SK-N-SH (cell line): ENCODE measurements at regions not wholly inside any gene's neighbourhood (a gene's known extent, or its start where the extent isn't known, plus 50 kb on each side); places are given as distances from the start of the nearest gene placed in this dataset.
"Not testable (repeated sequence)": the region's sequence is repeated elsewhere in the genome, so short reads cannot be mapped to it uniquely, and the experiment has no call there.

ENCODE experiments used
- CTCF ChIA-PET: fragments of 300-600, 350-600 bp; formaldehyde crosslinking; extraction: SDS; loops from one replicate; lab custom pipeline; 2021; lab: Yijun Ruan, JAX
- POLR2A ChIA-PET: fragments of 350-600 bp; sonication (Branson Sonifier 250); formaldehyde crosslinking; extraction: SDS; loops from one replicate; lab custom pipeline; 2020; ENCODE audit warnings: antibody characterized with exemption, inconsistent platforms; lab: Yijun Ruan, JAX
- DNase-seq: peaks from one replicate; pipeline ENCODE4 v3.0.0; 2012
- H2AFZ ChIP-seq: fragments of 200-600 bp; sonication (generic); 2 replicates; pipeline ENCODE4 v1.8.1; 2016; ENCODE audit warnings: antibody characterized with exemption, mild to moderate bottlenecking, low read depth
- H3F3A ChIP-seq: fragments of 200-600 bp; sonication (generic); replicated peaks from 2 replicates; pipeline ENCODE3; 2016; ENCODE audit warnings: antibody characterized with exemption, mild to moderate bottlenecking; ENCODE audit not compliant: insufficient read depth
- H3K27ac ChIP-seq, 2 experiments: fragments of 200-500 bp in 1 of 2; fragments of 200-600 bp in 1 of 2; sonication (Bioruptor generic) in 1 of 2; sonication (generic), shearing (Covaris generic) in 1 of 2; 2 replicates each; pipeline versions ENCODE4 v1.5.1 to v1.6.1; 2014 to 2016; ENCODE audit warnings: low read depth in 2 of 2, inconsistent platforms in 1 of 2, low read length in 1 of 2, mild to moderate bottlenecking in 1 of 2, mixed read lengths in 1 of 2
- H3K27me3 ChIP-seq: fragments of 200-600 bp; sonication (generic), shearing (Covaris generic); 2 replicates; pipeline ENCODE4 v1.6.1; 2016; ENCODE audit warnings: mixed run types; ENCODE audit not compliant: insufficient read depth
- H3K36me3 ChIP-seq, 2 experiments: fragments of 200-500 bp in 1 of 2; fragments of 200-600 bp in 1 of 2; sonication (Bioruptor generic) in 1 of 2; sonication (generic) in 1 of 2; replicated peaks in 1 of 2; 2 replicates each; pipeline versions ENCODE3 to v1.5.1; 2014 to 2016; ENCODE audit warnings: low read length in 1 of 2, mild to moderate bottlenecking in 1 of 2; ENCODE audit not compliant: insufficient read depth in 2 of 2, control insufficient read depth in 1 of 2
- H3K4me1 ChIP-seq, 2 experiments: fragments of 200-500 bp in 1 of 2; fragments of 200-600 bp in 1 of 2; sonication (Bioruptor generic) in 1 of 2; sonication (generic), shearing (Covaris generic) in 1 of 2; 2 replicates each; pipeline versions ENCODE4 v1.5.1 to v1.6.1; 2014 to 2016; ENCODE audit warnings: low read depth in 1 of 2, low read length in 1 of 2, mixed run types in 1 of 2; ENCODE audit not compliant: insufficient read depth in 2 of 2, control insufficient read depth in 1 of 2
- H3K4me2 ChIP-seq: fragments of 200-600 bp; sonication (generic), shearing (Covaris generic); 2 replicates; pipeline ENCODE4 v1.6.1; 2017; ENCODE audit warnings: mixed run types
- H3K4me3 ChIP-seq, 2 experiments: fragments of 200-500 bp in 1 of 2; fragments of 200-600 bp in 1 of 2; sonication (Bioruptor generic) in 1 of 2; sonication (generic), shearing (Covaris generic) in 1 of 2; 2 replicates each; pipeline versions ENCODE4 v1.5.1 to v1.8.1; 2014 to 2016; ENCODE audit warnings: low read depth in 2 of 2, inconsistent platforms in 1 of 2, low read length in 1 of 2, mild to moderate bottlenecking in 1 of 2, mixed read lengths in 1 of 2, moderate library complexity in 1 of 2
- H3K79me2 ChIP-seq: fragments of 200-600 bp; sonication (generic); 2 replicates; pipeline ENCODE4 v1.8.1; 2017; ENCODE audit warnings: mild to moderate bottlenecking; ENCODE audit not compliant: insufficient read depth
- H3K9ac ChIP-seq: fragments of 200-600 bp; sonication (generic); 2 replicates; pipeline ENCODE4 v1.6.1; 2017; ENCODE audit warnings: mixed run types
- H3K9me2 ChIP-seq: fragments of 200-600 bp; sonication (generic); 2 replicates; pipeline ENCODE4 v1.6.1; 2017; ENCODE audit warnings: mixed run types
- H3K9me3 ChIP-seq: fragments of 200-600 bp; sonication (generic); 2 replicates; pipeline ENCODE4 v1.6.1; 2017; ENCODE audit warnings: mixed run types, mild to moderate bottlenecking, moderate library complexity
- H4K20me1 ChIP-seq: fragments of 200-600 bp; sonication (generic); 2 replicates; pipeline ENCODE4 v1.6.1; 2017; ENCODE audit warnings: mild to moderate bottlenecking, mixed run types; ENCODE audit not compliant: insufficient read depth
- FOXJ3 ChIP-seq: sonication (generic); formaldehyde crosslinking; IDR thresholded peaks from 2 replicates; pipeline ENCODE4 v1.5.1; 2020; ENCODE audit warnings: mild to moderate bottlenecking, missing genetic modification reagents
- IRF3 ChIP-seq: fragments of 150-350 bp; IDR thresholded peaks from 2 replicates; pipeline ENCODE4 v1.6.1; 2016; ENCODE audit warnings: mild to moderate bottlenecking, low read depth, low read length
- MAX ChIP-seq: IDR thresholded peaks from 2 replicates; pipeline ENCODE4 v1.4.0; 2012; ENCODE audit warnings: low read depth
- NFIC ChIP-seq: IDR thresholded peaks from 2 replicates; pipeline ENCODE4 v1.4.0; 2012; ENCODE audit warnings: borderline replicate concordance
- NRF1 ChIP-seq: IDR thresholded peaks from 2 replicates; pipeline ENCODE4 v1.6.1; 2012; ENCODE audit warnings: low read depth, mild to moderate bottlenecking, low read length
- PBX3 ChIP-seq: IDR thresholded peaks from 2 replicates; pipeline ENCODE4; 2012
- POLR2AphosphoS5 ChIP-seq: IDR thresholded peaks from 2 replicates; pipeline ENCODE4 v1.6.1; 2012; ENCODE audit warnings: low read depth, low read length
- RAD21 ChIP-seq: IDR thresholded peaks from 2 replicates; pipeline ENCODE4 v1.6.1; 2012; ENCODE audit warnings: mild to moderate bottlenecking, low read length
- REST ChIP-seq: IDR thresholded peaks from 2 replicates; pipeline ENCODE4 v1.6.1; 2012; ENCODE audit warnings: mild to moderate bottlenecking, low read depth, low read length, moderate library complexity
- RXRA ChIP-seq: IDR thresholded peaks from 2 replicates; pipeline ENCODE4 v1.4.0; 2012; ENCODE audit warnings: low read depth, mild to moderate bottlenecking, borderline replicate concordance
- TEAD4 ChIP-seq: IDR thresholded peaks from 2 replicates; pipeline ENCODE4 v1.4.0; 2012; ENCODE audit warnings: mild to moderate bottlenecking, borderline replicate concordance; ENCODE audit not compliant: insufficient read depth
- WGBS: methylation state at CpG from one replicate; pipeline ENCODE4 v1.1.6; 2017; ENCODE audit warnings: low lambda C conversion rate; 5-methylcytosine and 5-hydroxymethylcytosine counted together

GRCh38 chr14:105617201-105617777 is 90.9 kb downstream of the TMEM121 start:
- ChIA-PET POLR2A (no interaction called here), CTCF (no interaction called here)
- Histone ChIP-seq H3K9me3 (no peaks in the 10 kb centered on the region), H3K27me3 (no peaks in the 10 kb centered on the region), H3K4me3 (no peak overlapping the region), H3K79me2 (no peaks in the 10 kb centered on the region), H2AFZ (no peak overlapping the region), H3K36me3 (no peaks in the 10 kb centered on the region), H4K20me1 (no peaks in the 10 kb centered on the region), H3K9ac (no peak overlapping the region), H3F3A (no peaks in the 10 kb centered on the region), H3K4me2 (no peak overlapping the region), H3K27ac (no peak overlapping the region), H3K9me2 (no peaks in the 10 kb centered on the region), H3K4me1 (no peaks in the 10 kb centered on the region; a peak in 1 of 4 replicates)
- DNase-seq = no peak
- TF ChIP-seq FOXJ3 (CRISPR knock-in tag) (no peak), TEAD4 (no peak), REST (no peak), IRF3 (no peak), RXRA (no peak), PBX3 (no peak), RAD21 (no peak), POLR2AphosphoS5 (no peak), MAX (no peak), NFIC (no peak), NRF1 (no peak)
- 13% methylated on average over 7 of the region's 7 CpGs for WGBS

- H3K4me1 ChIP-seq, H3K4me3 ChIP-seq, H3K9me3 ChIP-seq: not testable (repeated sequence)
Observed at GRCh38 chr14:105617805-105618204, 91.4 kb downstream of the TMEM121 start.

GRCh38 chr14:105619324-105619723 is 92.9 kb downstream of the TMEM121 start:
- H2AFZ ChIP-seq, H3K9me2 ChIP-seq, H4K20me1 ChIP-seq, H3K4me1 ChIP-seq, H3K9me3 ChIP-seq, H3F3A ChIP-seq, H3K4me2 ChIP-seq, CTCF ChIA-PET, H3K9ac ChIP-seq, H3K36me3 ChIP-seq, H3K27ac ChIP-seq, POLR2A ChIA-PET, H3K4me3 ChIP-seq, DNase-seq, H3K27me3 ChIP-seq, H3K79me2 ChIP-seq: not testable (repeated sequence)
- 17% methylated on average over 3 of the region's 6 CpGs for WGBS

More at GRCh38 chr14:105617805-105618204, 91.4 kb downstream of the TMEM121 start:
- H4K20me1 ChIP-seq, CTCF ChIA-PET, H3K9me2 ChIP-seq, H3K4me2 ChIP-seq, H3K9ac ChIP-seq, H3K79me2 ChIP-seq, POLR2A ChIA-PET, H3K27me3 ChIP-seq, DNase-seq, H3K36me3 ChIP-seq, H2AFZ ChIP-seq, H3F3A ChIP-seq, H3K27ac ChIP-seq: not testable (repeated sequence)
- WGBS = no CpG with 5 or more reads among the region's 8 CpGs
